ENCODE measurements at regions not wholly inside any gene's neighbourhood (a gene's known extent, or its start where the extent isn't known, plus 50 kb on each side); places are given as distances from the start of the nearest gene placed in this dataset.

DNA sequence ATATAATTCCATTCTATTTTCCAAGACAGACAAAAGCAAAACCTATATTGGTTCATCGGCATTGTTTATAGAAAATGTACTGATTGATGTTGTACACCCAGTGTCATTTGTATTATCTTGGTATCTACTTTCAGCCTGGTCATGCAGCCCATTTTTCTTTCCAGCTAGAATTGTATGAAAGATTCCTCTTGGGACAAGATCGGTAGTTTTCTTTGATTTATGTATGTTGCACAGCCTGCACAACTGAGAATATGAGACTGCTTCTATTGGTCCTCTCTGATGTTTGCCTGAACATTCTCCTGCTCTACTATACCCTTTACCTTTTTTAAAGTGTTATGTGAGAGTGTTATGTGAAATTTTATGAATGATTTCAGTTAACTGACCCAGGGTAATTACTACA, 487.7 kb upstream of the PRR20A start:
- TF ChIP-seq, protein P1, sequence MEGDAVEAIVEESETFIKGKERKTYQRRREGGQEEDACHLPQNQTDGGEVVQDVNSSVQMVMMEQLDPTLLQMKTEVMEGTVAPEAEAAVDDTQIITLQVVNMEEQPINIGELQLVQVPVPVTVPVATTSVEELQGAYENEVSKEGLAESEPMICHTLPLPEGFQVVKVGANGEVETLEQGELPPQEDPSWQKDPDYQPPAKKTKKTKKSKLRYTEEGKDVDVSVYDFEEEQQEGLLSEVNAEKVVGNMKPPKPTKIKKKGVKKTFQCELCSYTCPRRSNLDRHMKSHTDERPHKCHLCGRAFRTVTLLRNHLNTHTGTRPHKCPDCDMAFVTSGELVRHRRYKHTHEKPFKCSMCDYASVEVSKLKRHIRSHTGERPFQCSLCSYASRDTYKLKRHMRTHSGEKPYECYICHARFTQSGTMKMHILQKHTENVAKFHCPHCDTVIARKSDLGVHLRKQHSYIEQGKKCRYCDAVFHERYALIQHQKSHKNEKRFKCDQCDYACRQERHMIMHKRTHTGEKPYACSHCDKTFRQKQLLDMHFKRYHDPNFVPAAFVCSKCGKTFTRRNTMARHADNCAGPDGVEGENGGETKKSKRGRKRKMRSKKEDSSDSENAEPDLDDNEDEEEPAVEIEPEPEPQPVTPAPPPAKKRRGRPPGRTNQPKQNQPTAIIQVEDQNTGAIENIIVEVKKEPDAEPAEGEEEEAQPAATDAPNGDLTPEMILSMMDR (IDR thresholded peaks at IDR 0.05; ENCODE audit: extremely low read depth in 1 of 2, insufficient read depth in 1 of 2, low read depth in 1 of 2, low read length in 2 of 2) = no peak
- TF ChIP-seq POLR2A (IDR thresholded peaks at IDR 0.05; ENCODE audit: low read depth, low read length) (no peak), POLR2AphosphoS5 (IDR thresholded peaks at IDR 0.05; ENCODE audit: insufficient read depth, low read depth, low read length) (no peak), EZH2 (IDR thresholded peaks at IDR 0.05; ENCODE audit: borderline replicate concordance, low read depth, low read length, severe bottlenecking) (no peak), MYC (IDR thresholded peaks at IDR 0.05; ENCODE audit: low read depth, low read length) (no peak), FOS (IDR thresholded peaks at IDR 0.05; ENCODE audit: borderline replicate concordance, insufficient read depth, low read length) (no peak), JUN (IDR thresholded peaks at IDR 0.05; ENCODE audit: borderline replicate concordance, insufficient read depth, insufficient read length, low read depth) (no peak), GATA2 (IDR thresholded peaks at IDR 0.05; ENCODE audit: insufficient read depth, insufficient read length, low read depth, low read length) (no peak)
- TF ChIP-seq, protein P2, sequence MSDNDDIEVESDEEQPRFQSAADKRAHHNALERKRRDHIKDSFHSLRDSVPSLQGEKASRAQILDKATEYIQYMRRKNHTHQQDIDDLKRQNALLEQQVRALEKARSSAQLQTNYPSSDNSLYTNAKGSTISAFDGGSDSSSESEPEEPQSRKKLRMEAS (IDR thresholded peaks at IDR 0.05; ENCODE audit: insufficient read depth, insufficient read length) = no peak
